Ishikawa (cell line): ENCODE measurements at regions not wholly inside any gene's neighbourhood (a gene's known extent, or its start where the extent isn't known, plus 50 kb on each side); places are given as distances from the start of the nearest gene placed in this dataset.

Experiments used
- CEBPB ChIP-seq: IDR thresholded peaks from 2 replicates; pipeline ENCODE4 v1.6.1; 2012
- CREB1 ChIP-seq: IDR thresholded peaks from 2 replicates; pipeline ENCODE4 v1.6.1; 2012; ENCODE audit warnings: low read depth
- EGR1 ChIP-seq: IDR thresholded peaks from 2 replicates; pipeline ENCODE4 v1.6.1; 2012
- EP300 ChIP-seq: IDR thresholded peaks from 2 replicates; pipeline ENCODE4 v1.6.1; 2012; ENCODE audit warnings: borderline replicate concordance
- FOXM1 ChIP-seq: IDR thresholded peaks from 2 replicates; pipeline ENCODE4 v1.6.1; 2012; ENCODE audit warnings: low read depth, borderline replicate concordance
- MAX ChIP-seq: IDR thresholded peaks from 2 replicates; pipeline ENCODE4 v1.6.1; 2012
- NFIC ChIP-seq: IDR thresholded peaks from 2 replicates; pipeline ENCODE4 v1.6.1; 2012
- RAD21 ChIP-seq: IDR thresholded peaks from 2 replicates; pipeline ENCODE4 v1.6.1; 2012; ENCODE audit warnings: low read depth
- REST ChIP-seq: IDR thresholded peaks from 2 replicates; pipeline ENCODE4 v1.6.1; 2012; ENCODE audit warnings: low read depth, mild to moderate bottlenecking
- TAF1 ChIP-seq: IDR thresholded peaks from 2 replicates; pipeline ENCODE4 v1.6.1; 2012; ENCODE audit warnings: low read depth, mild to moderate bottlenecking
- TCF12 ChIP-seq: IDR thresholded peaks from 2 replicates; pipeline ENCODE4 v1.6.1; 2012; ENCODE audit warnings: low read depth
- TEAD4 ChIP-seq: IDR thresholded peaks from 2 replicates; pipeline ENCODE4 v1.6.1; 2012
- USF1 ChIP-seq: IDR thresholded peaks from 2 replicates; pipeline ENCODE4 v1.6.1; 2012
- YY1 ChIP-seq: IDR thresholded peaks from 2 replicates; pipeline ENCODE4 v1.6.1; 2012; ENCODE audit warnings: low read depth
- ZBTB7A ChIP-seq: IDR thresholded peaks from 2 replicates; pipeline ENCODE4 v1.6.1; 2012; ENCODE audit warnings: low read depth

- TF ChIP-seq EP300: no peak
- no peak for TF ChIP-seq REST
- no peak for TF ChIP-seq FOXM1
- TF ChIP-seq EGR1: no peak
- TF ChIP-seq TCF12: no peak
- TF ChIP-seq YY1: no peak
- TF ChIP-seq RAD21: no peak
- no peak for TF ChIP-seq TEAD4
- no peak for TF ChIP-seq USF1
Observed at GRCh38 chr22:26757496-26757895, 100.1 kb downstream of the MIAT start.

- no peak for TF ChIP-seq REST
- no peak for TF ChIP-seq NFIC
- no peak for TF ChIP-seq CREB1
- TF ChIP-seq YY1: no peak
- no peak for TF ChIP-seq USF1
- TF ChIP-seq EGR1: no peak
- no peak for TF ChIP-seq CEBPB
- no peak for TF ChIP-seq EP300
Observed at GRCh38 chr22:26762503-26763472, 105.4 kb downstream of the MIAT start.

GRCh38 chr22:26763633-26764361 is 106.4 kb downstream of the MIAT start:
- TF ChIP-seq NFIC (peak; percentile 42), MAX (no peak)

- TF ChIP-seq REST (no peak), EGR1 (no peak), YY1 (no peak), CEBPB (no peak), TEAD4 (no peak), MAX (no peak), FOXM1 (no peak), EP300 (no peak), NFIC (no peak), TAF1 (no peak), ZBTB7A (no peak), USF1 (no peak), CREB1 (no peak), TCF12 (no peak), RAD21 (no peak)
Observed at GRCh38 chr22:26766510-26767350, 109.3 kb downstream of the MIAT start.
